HepG2 (cell line): ENCODE measurements at regions not wholly inside any gene's neighbourhood (a gene's known extent, or its start where the extent isn't known, plus 50 kb on each side); places are given as distances from the start of the nearest gene placed in this dataset.
"Not testable (repeated sequence)": the region's sequence is repeated elsewhere in the genome, so short reads cannot be mapped to it uniquely, and the experiment has no call there.

Experiments
- CBFB ChIP-seq: sonication (generic); formaldehyde crosslinking; IDR thresholded peaks from 2 replicates; pipeline ENCODE4 v1.4.0; 2020; ENCODE audit warnings: missing genetic modification reagents
- CBX2 ChIP-seq, 2 experiments: fragments of 200-600 bp in 1 of 2; sonication (generic); formaldehyde crosslinking in 1 of 2; IDR thresholded peaks; 2 replicates each; pipeline versions ENCODE4 v1.7.0 to v1.8.1; 2018 to 2022; ENCODE audit warnings: low read depth in 2 of 2, low read length in 1 of 2, mild to moderate bottlenecking in 1 of 2, missing genetic modification reagents in 1 of 2
- HNRNPLL ChIP-seq: fragments of 200-400 bp; formaldehyde crosslinking; IDR thresholded peaks from 2 replicates; pipeline ENCODE4 v1.6.1; 2017; ENCODE audit warnings: mild to moderate bottlenecking, low read depth, low read length; ENCODE audit not compliant: poor library complexity, severe bottlenecking
- JUND ChIP-seq: sonication (generic); formaldehyde crosslinking; IDR thresholded peaks from 2 replicates; pipeline ENCODE4 v1.8.0; 2022; ENCODE audit warnings: mild to moderate bottlenecking, missing genetic modification reagents
- MED1 ChIP-seq: sonication (generic); formaldehyde crosslinking; IDR thresholded peaks from 2 replicates; pipeline ENCODE4 v1.4.0; 2020; ENCODE audit warnings: missing genetic modification reagents
- POLR2A ChIP-seq, 2 experiments: IDR thresholded peaks; 2 replicates each; pipeline ENCODE4 v1.6.1; 2011; ENCODE audit warnings: low read depth in 2 of 2, low read length in 2 of 2, mild to moderate bottlenecking in 1 of 2, moderate library complexity in 1 of 2; ENCODE audit not compliant: insufficient read depth in 1 of 2
- SIN3B ChIP-seq: fragments of 150-350 bp; IDR thresholded peaks from 2 replicates; pipeline ENCODE4 v1.6.1; 2014; ENCODE audit warnings: low read length
- ZSCAN20 ChIP-seq: sonication (generic); formaldehyde crosslinking; IDR thresholded peaks from 2 replicates; pipeline ENCODE4 v1.4.0; 2020; ENCODE audit warnings: missing genetic modification reagents, mild to moderate bottlenecking, borderline replicate concordance
- ZSCAN30 ChIP-seq: sonication (generic); formaldehyde crosslinking; IDR thresholded peaks from 2 replicates; pipeline ENCODE4 v1.5.0; 2020; ENCODE audit warnings: mild to moderate bottlenecking, missing genetic modification reagents

GRCh38 chr16:33839157-33839556 is 379.7 kb downstream of the TP53TG3F start:
- not testable (repeated sequence) for TF ChIP-seq ZSCAN30 (CRISPR knock-in tag); MED1 (CRISPR knock-in tag); CBX2 (IDR thresholded peaks at IDR 0.05; ENCODE audit: low read depth, low read length); CBX2 (CRISPR knock-in tag; IDR thresholded peaks at IDR 0.05; ENCODE audit: low read depth); ZSCAN20; CBFB (CRISPR knock-in tag); SIN3B; JUND (CRISPR knock-in tag); POLR2A (IDR thresholded peaks at IDR 0.05; ENCODE audit: insufficient read depth in 1 of 2, low read depth in 2 of 2, low read length in 2 of 2); HNRNPLL
